HPDE6-E6E7 (cell line): ENCODE measurements at regions not wholly inside any gene's neighbourhood (a gene's known extent, or its start where the extent isn't known, plus 50 kb on each side); places are given as distances from the start of the nearest gene placed in this dataset.

Experiments
- DNase-seq: peaks from one replicate; pipeline ENCODE4 v3.0.0; 2011; ENCODE audit warnings: missing footprints; ENCODE audit errors: extremely low spot score

GRCh38 chr9:73459817-73460216 is 308.2 kb downstream of the ANXA1 start:
- no peak for DNase-seq

DNA sequence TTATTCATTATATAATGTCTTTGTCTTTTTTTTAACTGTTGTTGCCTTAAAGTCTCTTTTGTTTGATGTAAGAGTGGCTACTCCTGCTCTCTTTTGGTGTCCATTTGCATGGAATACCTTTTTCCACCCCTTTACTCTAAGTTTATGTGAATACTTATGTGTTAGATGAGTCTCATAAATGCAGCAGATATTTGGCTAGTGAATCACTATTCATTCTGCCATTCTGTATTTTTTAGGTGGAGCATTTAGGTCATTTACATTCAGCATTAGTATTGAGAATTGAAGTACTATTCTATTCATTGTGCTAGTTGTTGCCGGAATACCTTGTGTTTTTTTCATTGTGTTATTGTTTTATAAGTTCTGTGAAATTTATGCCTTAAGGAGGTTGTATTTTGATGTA is 317.1 kb downstream of the ANXA1 start:
- no peak for DNase-seq

DNA sequence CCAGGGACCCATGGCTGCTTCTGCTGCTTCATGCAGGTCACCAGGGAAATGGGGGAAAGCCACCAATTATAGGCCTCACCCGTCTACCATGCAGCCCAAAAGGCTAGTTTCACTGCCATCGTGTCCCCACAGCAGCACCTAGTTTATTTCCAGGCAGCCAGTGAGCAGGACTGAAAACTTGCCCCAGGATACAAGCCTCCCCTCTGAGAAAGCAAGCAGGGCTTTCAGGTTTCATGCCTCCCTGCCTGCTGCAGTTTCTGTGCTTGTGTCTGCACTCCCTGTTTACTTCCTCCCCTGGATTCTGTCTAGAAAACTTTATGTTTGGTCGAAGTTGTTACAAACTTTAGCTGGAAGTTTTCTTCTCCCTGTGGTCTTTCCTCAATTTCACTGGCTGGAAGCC is 319.1 kb downstream of the ANXA1 start:
- no peak for DNase-seq

DNA sequence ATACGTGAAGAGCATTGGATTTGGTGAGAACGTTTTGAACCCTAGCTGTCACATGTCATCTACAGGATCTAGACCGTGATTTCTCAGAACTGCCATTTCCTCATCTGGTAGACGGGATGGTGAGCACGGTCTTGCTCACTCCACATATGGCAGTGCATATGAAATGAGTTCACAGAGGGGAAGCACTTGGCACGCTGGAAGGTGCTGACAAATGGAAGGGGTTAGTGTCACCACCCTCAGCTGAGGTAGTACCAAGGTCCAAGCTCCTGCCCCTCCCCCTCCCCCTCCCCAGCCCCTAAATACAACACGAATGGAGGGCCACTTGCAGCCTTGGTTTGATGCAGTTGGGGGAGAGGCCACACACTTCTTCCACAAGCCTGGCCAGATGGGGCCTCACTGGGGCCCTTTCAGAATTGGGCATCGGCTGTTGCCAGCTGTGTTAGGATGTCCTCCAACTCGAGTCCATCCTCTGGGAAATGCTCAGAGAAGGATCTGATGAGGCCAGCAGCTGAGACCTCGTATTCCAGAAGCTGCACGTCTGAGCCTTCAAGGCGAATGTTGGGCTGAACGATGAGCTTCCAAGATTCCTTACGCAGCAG is 322.4 kb downstream of the ANXA1 start:
- no peak for DNase-seq

GRCh38 chr9:73474625-73475024 is 323.0 kb downstream of the ANXA1 start:
- DNase-seq, result no peak

GRCh38 chr9:73494894-73495293 is 343.2 kb downstream of the ANXA1 start:
- no peak for DNase-seq

DNA sequence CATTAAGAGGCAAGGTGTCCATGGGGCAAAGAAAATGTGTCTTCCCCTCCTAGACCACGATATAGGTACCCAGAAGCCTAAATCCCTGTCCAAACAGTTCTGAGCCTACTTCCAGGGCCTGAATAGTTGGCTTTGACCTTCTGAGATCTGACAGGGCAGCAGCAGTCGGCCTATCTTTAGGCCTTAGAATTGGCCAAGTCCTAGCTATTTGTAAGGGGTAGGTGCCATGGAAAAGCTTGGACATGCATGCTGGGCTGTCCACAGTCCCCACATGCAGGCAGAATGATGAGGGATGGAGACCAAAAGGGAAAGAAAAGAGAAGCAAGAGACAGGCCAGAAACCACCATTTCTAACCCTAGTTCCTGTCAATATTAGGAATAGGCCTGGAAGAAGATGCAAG is 346.1 kb downstream of the ANXA1 start:
- DNase-seq, result no peak

- DNase-seq, result no peak
Measured at GRCh38 chr9:73515216-73515615, 363.6 kb downstream of the ANXA1 start.

DNA sequence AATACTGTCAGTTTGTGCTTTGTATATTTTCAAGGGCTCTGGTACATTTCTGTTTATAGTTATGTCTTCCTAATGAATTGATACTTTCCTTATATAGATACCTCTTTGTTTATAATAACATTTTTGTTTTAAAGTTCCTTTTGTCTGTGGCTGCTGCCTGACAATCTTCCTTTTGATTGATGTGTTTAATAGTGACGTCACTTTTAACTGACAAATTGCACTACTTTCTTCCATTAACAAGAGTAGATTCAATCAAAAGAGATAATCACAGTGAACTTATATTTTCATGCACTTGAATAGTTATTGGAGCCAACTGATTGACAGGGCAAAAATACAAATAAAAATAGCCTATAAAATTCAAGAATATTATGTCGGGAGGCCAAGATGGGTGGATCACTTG is 371.7 kb downstream of the ANXA1 start:
- no peak for DNase-seq

GRCh38 chr9:73525350-73525749 is 373.7 kb downstream of the ANXA1 start:
- no peak for DNase-seq

DNA sequence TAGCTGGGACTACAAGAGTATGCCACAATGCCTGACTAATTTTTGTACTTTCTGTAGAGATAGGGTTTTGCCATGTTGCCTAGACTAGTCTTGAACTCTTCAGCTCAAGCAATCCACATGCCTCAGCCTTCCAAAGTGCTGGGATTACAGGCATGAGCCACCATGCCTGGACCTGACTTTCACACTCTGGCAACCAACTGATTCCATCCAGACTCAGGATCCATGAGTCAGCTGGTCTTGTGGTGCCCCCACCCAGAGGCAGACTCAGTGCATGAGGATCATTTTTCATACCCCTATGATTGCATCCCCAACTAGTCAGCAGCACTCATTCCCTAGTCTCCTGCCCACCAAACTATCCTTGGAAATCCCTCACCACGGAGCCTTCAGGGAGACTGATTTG is 375.9 kb downstream of the ANXA1 start:
- DNase-seq, result no peak

GRCh38 chr9:73528926-73529325 is 377.3 kb downstream of the ANXA1 start:
- no peak for DNase-seq

DNA sequence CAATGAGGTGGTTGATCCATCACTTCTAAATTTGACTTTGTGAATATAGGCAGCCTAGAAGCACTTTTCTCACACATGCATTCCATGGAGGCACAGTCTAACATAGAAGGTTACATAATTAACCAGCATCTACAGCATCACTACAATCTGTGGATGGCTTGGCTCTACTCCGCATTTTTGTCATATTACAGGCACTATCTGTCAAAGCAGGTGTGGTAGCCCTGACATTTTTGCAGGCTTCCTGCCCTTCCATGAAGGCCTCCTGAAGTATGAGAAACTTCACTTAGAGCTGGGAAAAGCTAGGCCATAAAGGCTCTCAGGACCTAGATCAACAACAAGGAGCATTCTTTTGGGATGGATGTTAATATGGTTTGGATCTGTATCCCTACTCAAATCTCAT is 378.0 kb downstream of the ANXA1 start:
- DNase-seq, result no peak

DNA sequence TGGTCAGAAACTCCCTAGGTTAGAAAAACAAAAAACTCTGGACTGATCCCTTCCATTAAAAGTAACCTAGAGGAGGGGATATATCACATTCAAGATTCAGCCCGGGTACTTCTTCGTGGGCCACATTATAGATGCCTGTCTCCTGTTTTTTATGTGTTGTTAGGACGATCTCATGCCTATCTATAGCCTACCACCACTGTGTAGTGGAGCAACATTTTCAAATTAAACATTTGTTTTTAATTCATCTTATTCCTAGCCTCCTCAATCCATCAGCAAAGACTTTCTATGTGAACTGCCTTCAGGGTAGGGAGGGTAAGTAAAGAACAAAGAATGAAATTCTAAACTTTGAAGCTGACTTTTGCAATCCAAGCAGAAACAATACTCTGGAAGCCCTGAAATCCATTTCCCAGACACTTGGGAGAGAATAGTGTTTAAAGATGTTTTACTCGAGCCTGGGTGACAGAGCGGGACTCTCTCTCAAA is 379.4 kb downstream of the ANXA1 start:
- no peak for DNase-seq

- no peak for DNase-seq
Measured at GRCh38 chr9:73531658-73532057, 380.0 kb downstream of the ANXA1 start.

DNA sequence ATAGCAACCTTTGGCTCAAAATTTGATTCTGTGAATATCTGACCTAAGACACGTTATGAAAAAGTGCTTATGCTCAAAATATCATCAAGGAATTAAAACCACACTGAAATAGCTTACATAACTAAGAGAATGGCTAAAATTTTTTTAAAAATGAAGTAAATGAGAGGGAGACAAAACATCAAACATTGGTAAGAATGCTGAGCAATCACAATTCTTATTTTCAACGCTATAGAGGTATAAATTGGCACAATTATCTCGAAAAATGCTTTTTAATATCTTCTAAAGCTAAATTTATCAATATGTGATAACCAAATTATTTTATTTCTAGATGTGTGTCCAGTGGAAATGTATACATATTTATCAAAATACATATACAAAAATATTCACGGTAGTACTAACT is 381.3 kb downstream of the ANXA1 start:
- DNase-seq, result no peak

DNA sequence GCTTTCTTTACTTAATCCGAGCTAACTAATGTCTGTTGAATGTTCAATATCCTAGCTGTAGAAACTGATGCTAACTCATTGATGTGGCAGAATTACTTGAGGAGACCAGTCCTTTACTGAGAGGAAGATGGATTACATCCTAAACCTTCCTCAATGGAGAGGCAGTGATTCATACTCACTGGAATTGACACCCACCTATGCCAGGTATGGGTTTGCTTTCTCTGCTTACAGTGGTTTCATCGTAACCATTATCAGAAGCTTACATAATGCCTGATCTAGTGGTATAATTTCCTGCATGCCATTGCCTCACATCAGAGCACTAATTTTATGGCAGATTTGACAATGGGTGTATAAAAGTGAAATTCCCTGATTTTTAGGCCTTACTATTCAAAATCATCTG is 384.7 kb downstream of the ANXA1 start:
- no peak for DNase-seq

DNA sequence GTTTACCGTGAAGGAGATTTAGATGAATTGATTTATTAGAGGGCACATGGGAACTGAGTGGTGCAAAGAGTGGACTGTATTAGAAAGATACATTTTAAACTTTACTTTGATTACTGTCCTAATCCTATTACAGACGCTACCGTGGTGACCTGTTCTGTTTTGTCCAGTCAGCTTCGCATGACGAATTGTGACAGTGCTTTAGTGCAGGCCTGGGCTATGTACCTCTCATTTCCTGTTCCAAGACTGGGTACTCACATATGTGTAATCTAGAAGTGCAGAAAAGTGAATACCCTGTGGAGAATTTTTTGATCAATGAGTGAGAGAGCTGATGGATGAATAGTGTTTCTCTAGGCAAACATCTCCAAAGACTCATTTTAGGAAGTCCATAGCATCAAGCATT is 385.9 kb downstream of the ANXA1 start:
- no peak for DNase-seq

DNA sequence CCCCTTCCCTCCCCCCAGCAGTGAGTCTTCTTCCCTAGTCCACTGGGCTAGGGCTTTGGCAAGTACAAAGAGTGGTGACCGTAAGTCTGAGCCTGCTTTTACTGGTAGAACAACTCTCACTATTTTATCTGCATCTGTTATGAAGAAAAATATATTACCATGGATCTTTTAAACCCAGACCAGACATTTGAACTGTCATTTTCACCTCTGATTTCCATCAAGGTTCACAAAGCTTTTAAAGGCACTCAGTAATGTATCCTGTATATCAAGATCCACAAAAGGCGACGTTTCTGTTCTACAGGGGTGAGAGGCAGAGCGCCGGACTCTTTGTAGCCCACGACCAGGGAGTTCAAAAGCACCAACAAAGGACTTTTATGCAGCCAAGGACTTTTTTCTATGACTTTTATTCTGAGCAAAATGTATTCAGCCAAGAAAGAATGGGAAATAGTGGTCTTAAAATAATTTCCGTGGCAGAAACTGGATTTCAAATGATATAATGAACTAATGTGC is 388.3 kb downstream of the ANXA1 start:
- DNase-seq, result no peak

DNA sequence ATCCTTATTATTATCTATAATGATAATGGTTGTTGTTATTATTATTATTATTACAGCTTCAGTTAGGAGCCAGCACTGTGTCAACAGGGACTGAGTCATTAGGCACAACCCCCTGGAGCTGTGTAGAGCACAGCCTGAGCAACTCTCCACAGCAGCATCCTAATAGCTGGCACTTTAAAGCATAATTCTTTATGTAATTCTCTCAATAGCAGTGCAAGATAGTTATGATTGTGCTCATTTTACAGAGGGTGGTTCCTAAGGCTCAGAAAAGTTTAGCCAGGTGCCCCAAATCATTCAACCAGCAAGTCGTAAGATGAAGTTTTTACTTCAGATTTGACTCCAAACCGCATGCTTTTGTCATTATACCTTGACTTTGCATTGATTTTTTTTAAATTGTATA is 390.3 kb downstream of the ANXA1 start:
- DNase-seq, result no peak

- no peak for DNase-seq
Measured at GRCh38 chr9:73543727-73544126, 392.1 kb downstream of the ANXA1 start.

DNA sequence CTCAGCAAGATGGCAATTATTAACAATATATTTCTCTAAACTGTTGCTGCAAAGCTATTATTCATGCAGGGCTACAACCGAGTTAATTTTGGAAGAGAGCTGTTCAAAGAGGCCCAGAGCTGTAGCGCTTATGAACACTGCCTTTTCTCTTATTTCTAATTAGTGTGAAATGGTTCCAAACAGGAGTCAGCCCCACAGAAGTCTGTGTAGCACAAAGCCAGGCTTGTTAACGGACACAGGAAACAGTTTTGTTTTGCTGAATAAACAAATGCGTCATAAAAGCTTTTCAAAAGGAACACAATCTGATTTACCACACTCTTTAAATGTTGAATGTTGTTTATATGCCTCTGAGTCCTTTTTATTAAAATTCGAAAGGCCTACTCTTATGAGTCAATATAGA is 396.5 kb downstream of the ANXA1 start:
- no peak for DNase-seq

GRCh38 chr9:73549991-73550390 is 398.3 kb downstream of the ANXA1 start:
- no peak for DNase-seq

DNA sequence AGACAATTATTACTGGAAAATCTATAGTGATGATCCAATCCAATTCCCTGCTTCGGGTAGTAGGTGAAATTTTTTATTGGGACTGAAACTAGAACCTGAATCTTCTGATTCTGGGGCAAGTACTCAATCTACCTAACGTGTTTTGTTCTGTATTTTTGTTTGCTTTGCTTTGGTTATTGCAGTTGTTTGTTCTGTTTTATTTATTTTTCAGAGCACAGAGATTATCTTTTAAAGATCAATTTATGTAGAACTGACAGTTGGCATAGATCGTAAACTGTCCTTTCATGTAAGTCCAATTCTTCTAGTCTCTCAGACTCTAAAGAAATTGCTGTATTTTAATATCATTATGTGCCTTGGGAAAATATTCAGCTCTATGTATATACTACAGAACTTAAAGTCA is 401.6 kb downstream of the ANXA1 start:
- DNase-seq, result no peak
